ENCODE measurements at regions not wholly inside any gene's neighbourhood (a gene's known extent, or its start where the extent isn't known, plus 50 kb on each side); places are given as distances from the start of the nearest gene placed in this dataset.

DNA sequence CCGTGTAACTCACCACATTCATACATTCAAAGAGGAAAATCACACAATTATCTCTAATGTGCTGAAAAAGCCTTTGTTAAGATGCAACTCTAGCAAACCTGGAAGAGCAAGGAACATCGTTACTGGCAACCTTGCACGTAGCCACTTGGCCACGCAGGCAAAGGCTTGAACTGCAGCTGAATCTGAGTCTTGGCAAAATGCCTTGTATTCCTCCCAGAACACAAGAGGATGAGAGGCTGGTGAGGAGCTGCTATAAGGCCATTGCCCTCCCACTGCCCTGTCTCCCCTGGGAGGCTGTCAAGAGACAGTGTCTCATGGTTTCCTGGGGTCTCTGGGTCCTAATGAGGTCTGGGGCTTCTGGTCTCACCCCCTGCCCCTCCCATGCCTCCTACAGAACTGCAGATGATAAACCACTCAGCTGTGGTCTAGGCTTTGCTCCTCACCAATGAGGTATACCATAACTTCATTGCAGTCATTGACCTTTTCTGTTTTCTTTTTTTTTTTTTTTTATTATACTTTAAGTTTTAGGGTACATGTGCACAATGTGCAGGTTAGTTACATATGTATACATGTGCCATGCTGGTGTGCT, 141.4 kb downstream of the SPP2 start:
- Histone ChIP-seq H3K36me3 (ENCODE audit: control insufficient read depth in 2 of 2, extremely low read depth in 1 of 2, insufficient read depth in 2 of 2, low read length in 2 of 2) (no peaks in the 10 kb centered on the region), H3K27me3 (ENCODE audit: control insufficient read depth, extremely low read depth, insufficient read depth, low read length) (no peaks in the 10 kb centered on the region), H3K9me3 (ENCODE audit: control insufficient read depth, low read depth, low read length) (no peaks in the 10 kb centered on the region), H3K27ac (ENCODE audit: control insufficient read depth, insufficient read depth, low read length) (peak overlapping the region; percentile 76), H3K4me2 (ENCODE audit: control insufficient read depth, extremely low read depth, insufficient read depth, low read depth, low read length) (peak overlapping the region; percentile 87), H4K20me1 (ENCODE audit: control insufficient read depth, extremely low read depth, insufficient read depth, low read length) (no peaks in the 10 kb centered on the region), H3K9me1 (ENCODE audit: control insufficient read depth, extremely low read depth, insufficient read depth, low read length) (no peaks in the 10 kb centered on the region), H3K4me1 (ENCODE audit: control insufficient read depth, extremely low read depth, insufficient read depth, low read length) (peaks cover 37% of the 10 kb centered on the region), H3K79me2 (ENCODE audit: control insufficient read depth, insufficient read depth, low read length) (no peaks in the 10 kb centered on the region), H3K9ac (ENCODE audit: control insufficient read depth, extremely low read depth, insufficient read depth, low read length) (peak overlapping the region; percentile 64), H3K4me3 (ENCODE audit: control insufficient read depth in 2 of 3, extremely low read depth in 1 of 3, insufficient read depth in 2 of 3, low read depth in 1 of 3, low read length in 3 of 3) (peak overlapping the region in 2 of 3 experiments; percentile 37 to 65), H2AFZ (ENCODE audit: control insufficient read depth, low read length) (peak overlapping the region; percentile 65)
- no peak for TF ChIP-seq EZH2 (IDR thresholded peaks at IDR 0.05; ENCODE audit: low read length)
- TF ChIP-seq, protein P1, sequence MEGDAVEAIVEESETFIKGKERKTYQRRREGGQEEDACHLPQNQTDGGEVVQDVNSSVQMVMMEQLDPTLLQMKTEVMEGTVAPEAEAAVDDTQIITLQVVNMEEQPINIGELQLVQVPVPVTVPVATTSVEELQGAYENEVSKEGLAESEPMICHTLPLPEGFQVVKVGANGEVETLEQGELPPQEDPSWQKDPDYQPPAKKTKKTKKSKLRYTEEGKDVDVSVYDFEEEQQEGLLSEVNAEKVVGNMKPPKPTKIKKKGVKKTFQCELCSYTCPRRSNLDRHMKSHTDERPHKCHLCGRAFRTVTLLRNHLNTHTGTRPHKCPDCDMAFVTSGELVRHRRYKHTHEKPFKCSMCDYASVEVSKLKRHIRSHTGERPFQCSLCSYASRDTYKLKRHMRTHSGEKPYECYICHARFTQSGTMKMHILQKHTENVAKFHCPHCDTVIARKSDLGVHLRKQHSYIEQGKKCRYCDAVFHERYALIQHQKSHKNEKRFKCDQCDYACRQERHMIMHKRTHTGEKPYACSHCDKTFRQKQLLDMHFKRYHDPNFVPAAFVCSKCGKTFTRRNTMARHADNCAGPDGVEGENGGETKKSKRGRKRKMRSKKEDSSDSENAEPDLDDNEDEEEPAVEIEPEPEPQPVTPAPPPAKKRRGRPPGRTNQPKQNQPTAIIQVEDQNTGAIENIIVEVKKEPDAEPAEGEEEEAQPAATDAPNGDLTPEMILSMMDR (optimal IDR thresholded peaks at IDR 0.05 in 1 of 3, IDR thresholded peaks at IDR 0.05 in 1 of 3, conservative IDR thresholded peaks at IDR 0.05 in 1 of 3; ENCODE audit: extremely low read depth in 1 of 3, insufficient read depth in 2 of 3, low read length in 3 of 3): peak; percentile 30 to 37 (median 37)
- dilution Hi-C loops (cut with MboI; ENCODE audit: extremely low pct_ligation_motif_present, low sequenced_read_pairs): no loop called here
- DNase-seq (ENCODE audit: low read depth, low spot score): peak; percentile 60
- peak; percentile 99 for FAIRE-seq

DNA sequence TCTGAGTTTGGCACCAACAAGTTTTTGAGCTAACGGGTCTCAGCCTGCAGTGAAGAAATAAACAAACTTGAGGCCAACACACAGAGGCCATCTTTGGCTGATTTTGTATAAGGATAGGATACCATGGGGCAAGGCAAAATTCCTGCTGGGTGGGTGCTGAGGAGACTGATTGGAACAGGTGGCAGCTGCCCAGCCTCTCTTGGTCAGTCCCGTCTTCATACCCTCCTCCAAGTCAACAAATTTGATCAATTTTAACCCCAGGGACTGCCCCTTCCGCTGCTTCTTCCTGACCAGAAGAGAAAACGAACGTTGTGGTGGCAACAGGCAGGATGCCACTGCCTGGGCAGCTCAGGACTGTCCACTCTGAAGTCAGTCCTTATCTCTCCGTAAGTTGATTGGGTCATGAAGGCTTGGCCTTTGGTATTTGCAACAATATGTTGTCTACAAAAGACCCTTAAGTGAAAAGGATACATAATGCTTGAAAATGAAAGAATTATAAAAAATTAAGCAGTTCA, 139.3 kb downstream of the SPP2 start:
- no peak for FAIRE-seq
- dilution Hi-C loops (cut with MboI; ENCODE audit: extremely low pct_ligation_motif_present, low sequenced_read_pairs): no loop called here

More for the DNA sequence above, 139.3 kb downstream of the SPP2 start:
- TF ChIP-seq, protein P1 (optimal IDR thresholded peaks at IDR 0.05 in 1 of 3, IDR thresholded peaks at IDR 0.05 in 1 of 3, conservative IDR thresholded peaks at IDR 0.05 in 1 of 3; ENCODE audit: extremely low read depth in 1 of 3, insufficient read depth in 2 of 3, low read length in 3 of 3): no peak
- no peak for TF ChIP-seq EZH2 (IDR thresholded peaks at IDR 0.05; ENCODE audit: low read length)
- Histone ChIP-seq H3K27me3 (ENCODE audit: control insufficient read depth, extremely low read depth, insufficient read depth, low read length) (no peaks in the 10 kb centered on the region), H4K20me1 (ENCODE audit: control insufficient read depth, extremely low read depth, insufficient read depth, low read length) (no peaks in the 10 kb centered on the region), H2AFZ (ENCODE audit: control insufficient read depth, low read length) (peak overlapping the region; percentile 1), H3K79me2 (ENCODE audit: control insufficient read depth, insufficient read depth, low read length) (no peaks in the 10 kb centered on the region), H3K9me1 (ENCODE audit: control insufficient read depth, extremely low read depth, insufficient read depth, low read length) (no peaks in the 10 kb centered on the region), H3K27ac (ENCODE audit: control insufficient read depth, insufficient read depth, low read length) (peak overlapping the region; percentile 44), H3K9ac (ENCODE audit: control insufficient read depth, extremely low read depth, insufficient read depth, low read length) (peak overlapping the region; percentile 4), H3K9me3 (ENCODE audit: control insufficient read depth, low read depth, low read length) (no peaks in the 10 kb centered on the region), H3K4me2 (ENCODE audit: control insufficient read depth, extremely low read depth, insufficient read depth, low read depth, low read length) (peak overlapping the region; percentile 87), H3K36me3 (ENCODE audit: control insufficient read depth in 2 of 2, extremely low read depth in 1 of 2, insufficient read depth in 2 of 2, low read length in 2 of 2) (no peaks in the 10 kb centered on the region), H3K4me1 (ENCODE audit: control insufficient read depth, extremely low read depth, insufficient read depth, low read length) (peaks cover 28% of the 10 kb centered on the region), H3K4me3 (ENCODE audit: control insufficient read depth in 2 of 3, extremely low read depth in 1 of 3, insufficient read depth in 2 of 3, low read depth in 1 of 3, low read length in 3 of 3) (peak overlapping the region in 1 of 3 experiments; percentile 32)
- DNase-seq (ENCODE audit: low read depth, low spot score): no peak

Measured in keratinocyte (primary cell).